GM19238 (cell line): ENCODE measurements at regions not wholly inside any gene's neighbourhood (a gene's known extent, or its start where the extent isn't known, plus 50 kb on each side); places are given as distances from the start of the nearest gene placed in this dataset.

Source experiments
- DNase-seq: peaks from one replicate; pipeline ENCODE4 v3.0.0; 2011; ENCODE audit warnings: low spot score; ENCODE audit not compliant: insufficient read length

GRCh38 chr10:121168545-121169216, 317.5 kb downstream of the WDR11 start:
- no peak for DNase-seq

GRCh38 chr10:121169406-121169805, 318.2 kb downstream of the WDR11 start:
- no peak for DNase-seq

- no peak for DNase-seq
Observed at GRCh38 chr10:121171825-121172787, 320.9 kb downstream of the WDR11 start.

- DNase-seq = no peak
Observed at GRCh38 chr10:121179006-121179405, 327.8 kb downstream of the WDR11 start.

GRCh38 chr10:121182219-121182618, 331.1 kb downstream of the WDR11 start:
- DNase-seq = no peak

- no peak for DNase-seq
Observed at GRCh38 chr10:121183236-121183635, 332.1 kb downstream of the WDR11 start.

- no peak for DNase-seq
Observed at GRCh38 chr10:121183707-121184106, 332.5 kb downstream of the WDR11 start.

GRCh38 chr10:121185816-121186455, 334.8 kb downstream of the WDR11 start:
- no peak for DNase-seq

- DNase-seq = no peak
Observed at GRCh38 chr10:121187391-121187790, 336.2 kb downstream of the WDR11 start.

- no peak for DNase-seq
Observed at GRCh38 chr10:121188005-121188404, 336.8 kb downstream of the WDR11 start.

- no peak for DNase-seq
Observed at GRCh38 chr10:121189066-121189465, 337.9 kb downstream of the WDR11 start.

- no peak for DNase-seq
Observed at GRCh38 chr10:121194696-121195523, 343.7 kb downstream of the WDR11 start.

GRCh38 chr10:121195524-121195910, 344.4 kb downstream of the WDR11 start:
- no peak for DNase-seq

- no peak for DNase-seq
Observed at GRCh38 chr10:121199081-121199480, 347.9 kb downstream of the WDR11 start.

- DNase-seq = no peak
Observed at GRCh38 chr10:121205625-121206024, 354.5 kb downstream of the WDR11 start.

- DNase-seq = no peak
Observed at GRCh38 chr10:121211446-121211845, 360.3 kb downstream of the WDR11 start.

GRCh38 chr10:121213437-121213836, 362.3 kb downstream of the WDR11 start:
- no peak for DNase-seq

GRCh38 chr10:121216295-121216694, 365.1 kb downstream of the WDR11 start:
- no peak for DNase-seq

GRCh38 chr10:121216721-121217181, 365.6 kb downstream of the WDR11 start:
- DNase-seq = no peak

- no peak for DNase-seq
Observed at GRCh38 chr10:121217331-121217730, 366.2 kb downstream of the WDR11 start.

GRCh38 chr10:121221072-121221471, 369.9 kb downstream of the WDR11 start:
- DNase-seq = no peak
